Gastroesophageal sphincter (tissue), 4 donors: ENCODE measurements at regions not wholly inside any gene's neighbourhood (a gene's known extent, or its start where the extent isn't known, plus 50 kb on each side); places are given as distances from the start of the nearest gene placed in this dataset.

Source experiments
- ATAC-seq: fragments of 150-250 bp; one replicate; pipeline ENCODE4 v1.9.1; 2016; ENCODE audit warnings: mild to moderate bottlenecking, moderate library complexity
- H3K27ac ChIP-seq, 4 donors: fragments of 200-600 bp; sonication (generic) in 3 of 4; 1 replicate in 3 of 4; 2 replicates in 1 of 4; pipeline ENCODE4 v1.5.1; 2016 to 2019
- H3K27me3 ChIP-seq: fragments of 200-600 bp; sonication (generic); one replicate; pipeline ENCODE4 v1.5.1; 2019
- H3K36me3 ChIP-seq, 2 donors: fragments of 200-600 bp; sonication (generic); one replicate each; pipeline ENCODE4 v1.5.1; 2019; ENCODE audit warnings: control low read depth in 1 of 2
- H3K4me1 ChIP-seq, 3 donors: fragments of 200-600 bp; sonication (generic); 1 replicate in 2 of 3; 2 replicates in 1 of 3; pipeline ENCODE4 v1.5.1; 2016 to 2019; ENCODE audit warnings: control low read depth in 2 of 3
- H3K4me3 ChIP-seq, 2 donors: fragments of 200-600 bp; sonication (generic); one replicate each; pipeline ENCODE4 v1.5.1; 2019; ENCODE audit warnings: mild to moderate bottlenecking in 1 of 2, moderate library complexity in 1 of 2
- H3K9me3 ChIP-seq, 3 donors: fragments of 200-600 bp; sonication (generic); one replicate each; pipeline ENCODE4 v1.5.1; 2017 to 2019; ENCODE audit warnings: control low read depth in 2 of 3
- CTCF ChIP-seq, 4 experiments: fragments of 200-600 bp in 2 of 4; fragments of 450-650 bp in 2 of 4; sonication (generic) in 1 of 4; IDR thresholded peaks; one replicate each; pipeline ENCODE4 v1.5.1; 2017 to 2019; ENCODE audit warnings: antibody characterized with exemption in 4 of 4, mild to moderate bottlenecking in 2 of 4, moderate library complexity in 2 of 4
- EP300 ChIP-seq: sonication (generic); formaldehyde crosslinking; IDR thresholded peaks from one replicate; pipeline ENCODE4 v1.6.1; 2017; ENCODE audit warnings: antibody characterized with exemption, mild to moderate bottlenecking
- POLR2A ChIP-seq, 2 donors: fragments of 450-650 bp; IDR thresholded peaks; one replicate each; pipeline ENCODE4 v1.6.1; 2017; ENCODE audit warnings: antibody characterized with exemption in 2 of 2, mild to moderate bottlenecking in 2 of 2, moderate library complexity in 1 of 2
- POLR2AphosphoS5 ChIP-seq: sonication (generic); formaldehyde crosslinking; IDR thresholded peaks from one replicate; pipeline ENCODE4 v1.6.1; 2017; ENCODE audit warnings: antibody characterized with exemption
- WGBS, 2 donors: methylation state at CpG; one replicate each; pipeline ENCODE4 v1.1.5; 2018; ENCODE audit warnings: low coverage in 1 of 2; 5-methylcytosine and 5-hydroxymethylcytosine counted together

DNA sequence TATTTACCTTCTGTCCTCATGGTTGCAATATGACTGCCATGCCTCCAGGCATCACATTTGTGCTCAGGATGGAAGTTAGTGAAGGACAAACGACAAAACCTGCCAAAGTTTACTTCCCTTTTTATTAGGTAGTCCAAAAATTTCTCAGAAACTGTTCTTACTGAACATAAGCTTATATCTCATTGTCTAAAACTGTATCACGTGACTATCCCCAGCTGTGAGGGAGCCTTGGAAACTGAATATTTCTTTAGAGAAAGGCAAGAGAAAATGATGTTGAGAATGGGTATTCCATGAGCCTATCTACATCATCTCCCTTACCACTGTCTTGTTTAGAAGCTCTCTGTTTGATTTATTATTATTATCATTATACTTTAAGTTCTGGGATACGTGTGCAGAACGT lies 169.1 kb upstream of the ADRA1D start:
- Histone ChIP-seq H3K9me3 (no peaks in the 10 kb centered on the region), H3K4me3 (no peak overlapping the region), H3K27ac (no peak overlapping the region), H3K27me3 (no peaks in the 10 kb centered on the region), H3K4me1 (no peaks in the 10 kb centered on the region), H3K36me3 (no peaks in the 10 kb centered on the region)
- WGBS, 2 donors = 71 to 75% methylated on average over 4 of the region's 4 CpGs
- no peak for ATAC-seq
- TF ChIP-seq CTCF (IDR thresholded peaks at IDR 0.05) (no peak), EP300 (no peak), POLR2A (IDR thresholded peaks at IDR 0.05) (no peak), POLR2AphosphoS5 (no peak)

GRCh38 chr20:4415281-4415680 lies 166.2 kb upstream of the ADRA1D start:
- 57 to 67% methylated on average over 1 to 5 of the region's 5 CpGs for WGBS, 2 donors
- Histone ChIP-seq H3K9me3 (no peaks in the 10 kb centered on the region), H3K4me1 (no peaks in the 10 kb centered on the region), H3K36me3 (no peaks in the 10 kb centered on the region), H3K4me3 (no peak overlapping the region), H3K27ac (no peak overlapping the region), H3K27me3 (no peaks in the 10 kb centered on the region)
- no peak for ATAC-seq
- TF ChIP-seq POLR2A (IDR thresholded peaks at IDR 0.05) (no peak), POLR2AphosphoS5 (no peak), EP300 (no peak), CTCF (IDR thresholded peaks at IDR 0.05) (no peak)

DNA sequence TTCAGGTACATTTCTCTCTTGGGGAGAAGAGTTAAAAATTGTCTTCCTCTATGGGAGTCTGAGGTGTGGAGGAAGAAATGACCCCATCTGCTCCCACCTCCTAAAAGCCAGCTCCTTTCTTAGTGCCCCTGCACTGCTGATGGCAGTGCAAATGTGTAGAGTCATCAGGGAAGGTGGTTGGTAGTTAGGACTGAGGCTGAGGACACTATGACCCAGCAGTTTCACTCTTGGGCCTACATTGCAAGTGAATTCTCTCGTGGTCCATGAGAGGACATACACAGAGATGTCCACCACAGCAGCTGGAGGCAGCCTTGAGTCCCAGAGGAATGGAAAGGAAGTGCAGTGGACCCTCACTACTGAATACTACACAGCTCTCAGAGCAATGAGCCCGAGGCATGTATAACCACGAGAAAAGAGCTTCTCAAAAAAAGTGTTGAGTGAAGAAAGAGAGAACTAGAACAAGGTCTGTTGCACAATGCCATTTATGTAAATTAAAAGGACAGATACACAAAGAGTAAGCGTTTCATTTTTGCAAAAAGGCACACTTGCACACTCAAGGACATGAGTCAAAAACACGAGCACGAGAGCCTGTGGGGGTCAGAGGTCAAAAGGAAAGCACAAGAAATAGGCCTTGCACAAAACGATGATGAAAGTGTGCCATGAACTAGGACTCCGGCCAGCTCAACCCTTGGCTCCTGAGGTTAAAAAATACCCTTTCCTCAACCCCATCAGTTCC lies 164.4 kb upstream of the ADRA1D start:
- Histone ChIP-seq H3K27me3 (no peaks in the 10 kb centered on the region), H3K4me1 (no peaks in the 10 kb centered on the region), H3K27ac (no peak overlapping the region), H3K4me3 (no peak overlapping the region), H3K9me3 (no peaks in the 10 kb centered on the region), H3K36me3 (no peaks in the 10 kb centered on the region)
- ATAC-seq = no peak
- WGBS, 2 donors = 67 to 69% methylated on average over 2 to 7 of the region's 8 CpGs
- no peak for TF ChIP-seq POLR2A (IDR thresholded peaks at IDR 0.05)
- no peak for TF ChIP-seq CTCF (IDR thresholded peaks at IDR 0.05)
- no peak for TF ChIP-seq EP300
- TF ChIP-seq POLR2AphosphoS5 = no peak

DNA sequence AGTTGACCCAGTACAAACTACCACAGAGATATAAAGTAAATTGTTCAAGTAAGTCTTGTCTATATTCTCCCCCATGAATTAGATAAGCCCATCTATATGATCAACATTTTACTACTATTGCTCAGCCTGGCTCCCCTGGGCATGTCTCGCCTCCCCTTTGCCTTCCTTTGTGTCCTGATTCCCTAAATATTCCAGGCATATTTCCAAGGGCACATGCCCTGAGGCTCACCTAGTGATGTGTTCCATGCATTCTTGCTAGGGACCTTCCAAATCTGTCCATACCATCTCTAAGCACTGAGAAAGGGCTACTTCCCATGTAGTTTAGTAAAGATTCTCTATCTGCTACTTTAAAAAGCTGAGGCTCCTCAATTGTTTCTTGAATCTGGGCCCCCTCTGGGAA lies 163.1 kb upstream of the ADRA1D start:
- H3K27me3 ChIP-seq = no peaks in the 10 kb centered on the region
- no peaks in the 10 kb centered on the region for H3K4me1 ChIP-seq
- no peak for TF ChIP-seq POLR2AphosphoS5
- TF ChIP-seq CTCF (IDR thresholded peaks at IDR 0.05) = no peak
- no peak for TF ChIP-seq EP300
- TF ChIP-seq POLR2A (IDR thresholded peaks at IDR 0.05) = no peak
- H3K27ac ChIP-seq = no peak overlapping the region
- ATAC-seq = no peak
- H3K4me3 ChIP-seq = no peak overlapping the region
- H3K9me3 ChIP-seq = no peaks in the 10 kb centered on the region
- no peaks in the 10 kb centered on the region for H3K36me3 ChIP-seq
- 94 to 100% methylated on average over 1 of the region's 1 CpG for WGBS, 2 donors

- Histone ChIP-seq H3K27me3 (no peaks in the 10 kb centered on the region), H3K9me3 (no peaks in the 10 kb centered on the region), H3K36me3 (no peaks in the 10 kb centered on the region), H3K4me3 (no peak overlapping the region), H3K4me1 (no peaks in the 10 kb centered on the region), H3K27ac (no peak overlapping the region)
- no peak for ATAC-seq
- WGBS, 2 donors = 66 to 80% methylated on average over 3 to 4 of the region's 4 CpGs
- TF ChIP-seq POLR2A (IDR thresholded peaks at IDR 0.05) (no peak), POLR2AphosphoS5 (no peak), CTCF (IDR thresholded peaks at IDR 0.05) (no peak), EP300 (no peak)
Observed at GRCh38 chr20:4411744-4412143, 162.7 kb upstream of the ADRA1D start.
